ENCODE measurements at regions not wholly inside any gene's neighbourhood (a gene's known extent, or its start where the extent isn't known, plus 50 kb on each side); places are given as distances from the start of the nearest gene placed in this dataset.
"Not testable (repeated sequence)": the region's sequence is repeated elsewhere in the genome, so short reads cannot be mapped to it uniquely, and the experiment has no call there.

DNA sequence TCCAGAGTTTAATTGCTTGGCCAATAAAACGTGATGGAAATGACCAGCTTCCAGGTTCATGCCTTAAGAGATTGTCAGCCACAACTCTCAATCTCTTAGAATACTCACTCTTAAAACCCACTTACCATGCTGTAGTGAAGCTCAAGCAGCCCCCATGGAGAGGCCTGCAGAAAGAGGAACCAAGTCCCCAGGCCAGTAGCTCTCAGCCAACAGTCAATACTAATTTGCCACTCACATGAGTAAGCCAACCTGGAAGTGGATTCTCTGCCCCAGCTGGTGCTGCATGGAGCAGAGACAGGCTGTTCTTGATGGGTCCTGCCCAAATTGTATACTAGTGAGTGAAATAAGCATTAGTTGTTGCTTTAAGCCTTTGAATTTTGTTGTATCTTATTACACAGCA lies 155.9 kb downstream of the OXSM start:
- DNase-seq (ENCODE audit: low read depth in 2 of 2) = no peak

DNA sequence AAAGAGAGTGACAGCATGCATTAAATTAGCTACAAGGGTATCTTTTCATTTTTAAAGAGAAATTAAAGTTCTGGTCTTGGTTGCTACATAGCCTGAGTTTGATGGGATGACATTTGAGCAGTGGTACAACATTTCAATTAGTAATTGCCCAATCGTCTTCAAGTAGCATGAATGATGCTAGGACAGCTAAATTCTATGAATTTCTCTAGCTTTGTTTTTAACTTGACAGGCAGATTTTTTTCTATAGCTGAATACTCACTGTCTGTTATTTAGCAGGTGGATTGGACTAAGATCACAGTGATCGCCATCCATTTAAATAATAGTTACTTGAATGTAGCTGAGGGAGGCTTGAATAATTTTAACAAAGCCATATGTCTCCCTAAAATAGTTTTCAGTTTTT lies 162.2 kb downstream of the OXSM start:
- no peak for DNase-seq (ENCODE audit: low read depth in 2 of 2)

DNA sequence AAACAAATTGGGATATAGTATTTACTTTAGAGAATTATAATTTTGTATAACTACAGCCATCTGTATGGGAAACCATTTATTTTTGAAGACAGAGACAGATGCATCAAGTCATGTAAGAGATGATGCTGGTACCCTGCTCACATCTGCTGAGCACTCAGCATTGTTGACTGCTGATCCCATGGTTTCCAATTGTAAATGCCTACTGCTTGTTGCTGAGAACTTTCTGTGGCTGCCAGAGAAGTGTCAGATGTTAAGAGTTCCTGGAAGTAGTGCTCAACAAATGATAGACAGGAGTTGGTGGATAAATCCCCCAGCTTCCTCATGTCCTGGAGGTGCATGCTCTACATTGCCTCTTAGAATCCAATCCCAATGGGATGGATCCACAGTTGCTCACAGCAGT lies 167.1 kb downstream of the OXSM start:
- DNase-seq (ENCODE audit: low read depth in 2 of 2) = no peak

DNA sequence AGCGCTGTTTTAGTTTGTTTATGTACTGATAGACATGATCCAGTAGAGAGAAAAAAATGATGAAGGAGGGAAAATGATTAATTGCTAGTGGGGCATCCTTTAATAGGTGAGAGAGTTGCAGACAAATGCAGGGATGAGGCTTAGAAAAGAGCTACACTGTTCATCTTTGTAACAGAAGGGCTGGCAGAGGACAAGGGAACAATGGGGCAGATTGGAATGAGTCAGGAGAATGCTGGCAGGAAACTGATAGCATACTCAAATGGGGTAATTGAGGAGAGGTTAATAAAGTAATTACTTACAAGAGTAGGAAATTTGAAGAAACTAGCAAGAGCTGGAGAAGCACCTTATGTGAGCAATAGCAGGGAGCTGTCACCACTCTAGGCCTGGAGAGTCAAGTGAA lies 170.9 kb downstream of the OXSM start:
- DNase-seq (ENCODE audit: low read depth in 2 of 2) = no peak

DNA sequence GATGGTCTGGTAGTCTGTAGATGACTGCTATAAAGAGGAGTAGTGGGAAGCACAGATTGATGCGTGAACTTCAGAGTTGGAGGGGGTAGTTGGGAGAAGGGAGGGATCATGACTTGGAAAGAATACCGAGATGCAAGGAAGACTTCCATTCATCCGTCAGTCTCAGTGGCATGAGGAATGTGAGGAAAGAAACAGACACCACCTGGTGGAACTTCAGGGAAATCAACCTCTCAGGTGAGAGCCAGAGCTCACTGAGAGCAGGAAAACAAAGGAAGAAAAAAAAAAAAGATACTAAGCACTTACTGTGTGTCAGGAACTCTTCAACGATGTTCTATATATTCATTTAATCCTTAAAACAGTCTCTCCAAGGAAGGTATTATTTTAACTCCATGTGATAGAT lies 172.4 kb downstream of the OXSM start:
- DNase-seq (ENCODE audit: low read depth in 2 of 2) = no peak

DNA sequence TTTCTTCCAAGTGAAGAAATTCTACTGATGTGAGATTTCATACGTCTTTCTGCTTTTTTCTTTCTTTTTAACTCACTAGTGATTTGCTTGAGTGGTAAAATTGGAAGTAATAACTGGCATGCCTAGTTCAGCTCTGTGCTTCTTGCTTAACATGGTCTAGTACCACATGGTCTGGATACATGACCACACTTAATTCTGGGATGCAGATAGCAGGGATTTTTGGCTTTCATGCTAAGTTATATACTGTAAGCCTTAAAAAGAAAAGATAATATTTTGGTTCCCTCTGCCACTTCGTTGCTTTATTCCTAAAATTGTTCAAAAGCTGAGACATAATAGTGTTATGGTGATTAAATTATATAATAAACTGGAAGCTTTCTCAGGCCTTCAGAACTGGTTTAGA lies 174.3 kb downstream of the OXSM start:
- no peak for DNase-seq (ENCODE audit: low read depth in 2 of 2)

DNA sequence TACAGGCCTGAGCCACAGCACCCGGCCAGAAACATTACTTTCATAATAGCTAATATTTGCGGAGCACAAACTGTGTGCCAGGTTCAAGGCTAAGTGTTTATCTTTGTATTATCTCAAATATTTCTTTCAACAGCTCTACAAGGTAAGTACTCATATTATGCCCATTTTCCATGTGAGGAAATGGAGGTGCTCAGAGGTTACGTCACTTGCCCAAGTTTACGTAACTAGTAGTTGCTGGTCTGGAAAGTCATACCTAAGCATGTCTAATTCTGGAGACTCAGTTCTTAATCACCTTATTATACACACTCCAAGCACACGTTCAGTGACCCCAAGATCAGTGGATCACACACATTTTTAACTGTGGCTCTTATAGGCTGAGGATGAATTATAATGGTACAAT lies 177.5 kb downstream of the OXSM start:
- DNase-seq (ENCODE audit: low read depth in 2 of 2) = no peak

DNA sequence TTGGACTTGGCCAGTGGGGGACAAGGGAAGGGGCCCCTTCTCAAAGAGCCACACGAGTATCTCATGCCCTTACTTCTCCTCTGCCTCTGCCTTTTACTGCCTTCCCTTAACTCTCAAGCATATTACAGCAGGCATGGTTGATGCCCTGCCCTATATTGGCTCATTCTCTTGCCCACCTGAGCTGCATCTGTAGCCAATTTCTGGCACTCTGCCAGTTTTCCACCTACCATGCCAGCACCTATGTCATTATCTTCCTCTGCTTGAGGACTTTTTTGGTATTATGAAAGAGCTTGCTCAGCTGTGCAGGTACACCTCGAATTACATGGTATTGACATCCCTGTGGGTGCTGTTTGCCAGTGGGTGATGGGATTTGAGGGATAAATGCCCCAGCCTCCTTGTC lies 181.8 kb downstream of the OXSM start:
- DNase-seq (ENCODE audit: low read depth in 2 of 2) = no peak

DNA sequence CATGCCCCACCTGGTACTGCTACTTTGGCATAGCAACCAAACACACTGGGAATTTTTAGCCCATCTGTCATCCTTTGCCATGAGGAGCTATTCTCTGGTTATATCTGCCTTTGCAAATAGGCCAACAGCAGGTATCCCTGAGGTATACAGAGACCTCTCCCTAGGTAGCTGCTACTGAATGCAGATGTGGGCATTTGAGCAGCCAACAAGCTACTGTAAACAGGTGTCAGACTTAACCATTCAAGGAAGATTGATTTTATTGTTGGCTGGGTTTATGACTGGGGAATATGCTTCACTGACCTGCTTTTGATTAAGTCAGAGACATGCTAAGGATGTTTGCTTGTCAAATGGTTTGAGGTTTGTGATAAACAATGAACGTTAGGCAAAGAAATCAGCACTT lies 183.2 kb downstream of the OXSM start:
- no peak for DNase-seq (ENCODE audit: low read depth in 2 of 2)

DNA sequence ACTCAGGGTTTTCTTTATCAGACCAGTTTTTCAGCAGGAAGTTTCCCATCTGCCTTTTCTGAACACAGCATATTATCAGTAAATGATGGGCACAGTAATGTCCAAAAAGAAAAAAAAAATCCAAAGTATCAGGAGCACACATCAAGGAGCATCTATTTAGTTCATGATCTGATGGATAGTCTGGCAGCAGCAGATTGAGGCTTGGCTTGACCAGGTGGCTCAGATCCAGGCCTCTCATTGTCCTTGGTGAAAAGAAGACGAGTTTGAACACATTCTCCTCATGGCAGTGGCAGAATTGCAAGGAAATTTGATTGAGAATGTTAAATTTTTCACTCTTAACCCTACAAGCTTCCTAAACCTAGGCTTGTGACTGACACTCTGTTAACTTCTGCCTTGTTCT lies 192.9 kb downstream of the OXSM start:
- DNase-seq (ENCODE audit: low read depth in 2 of 2) = no peak

DNA sequence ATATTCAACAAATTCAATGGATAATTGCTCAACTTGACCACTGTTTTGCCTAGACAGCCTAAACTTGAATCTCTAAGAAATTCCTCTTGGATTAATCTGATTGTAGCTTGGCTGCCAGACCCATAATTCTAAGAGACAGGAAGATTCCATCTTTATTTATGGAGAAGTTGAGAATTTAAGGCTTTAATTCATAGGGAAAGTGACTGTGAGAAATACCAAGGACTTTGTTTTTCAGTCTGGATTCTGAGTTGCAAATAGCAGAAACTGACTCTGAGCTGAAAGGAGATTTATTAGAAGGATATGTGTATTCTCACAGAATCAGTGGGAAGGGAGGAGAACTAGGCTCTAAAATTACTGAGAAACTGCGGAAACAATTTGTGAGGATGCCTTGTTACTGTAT lies 195.7 kb downstream of the OXSM start:
- no peak for DNase-seq (ENCODE audit: low read depth in 2 of 2)

DNA sequence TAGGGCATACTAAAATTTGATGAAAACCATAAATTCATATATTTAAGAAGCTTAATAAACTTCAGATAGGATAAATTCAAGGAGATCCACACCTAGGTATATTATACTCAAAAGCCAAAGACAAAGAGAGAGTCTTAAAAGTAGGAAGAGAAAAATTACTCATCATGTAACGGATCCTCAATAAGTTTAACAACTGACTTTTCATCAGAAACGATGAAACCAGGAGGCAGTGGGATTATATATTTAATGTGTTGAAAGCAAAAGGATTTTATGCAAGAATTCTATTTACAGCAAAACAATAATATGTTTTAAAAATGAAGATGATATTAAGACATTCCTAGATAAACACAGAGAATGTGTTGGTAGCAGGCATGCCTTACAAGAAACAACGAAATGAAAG lies 202.7 kb downstream of the OXSM start:
- no peak for DNase-seq (ENCODE audit: low read depth in 2 of 2)

DNA sequence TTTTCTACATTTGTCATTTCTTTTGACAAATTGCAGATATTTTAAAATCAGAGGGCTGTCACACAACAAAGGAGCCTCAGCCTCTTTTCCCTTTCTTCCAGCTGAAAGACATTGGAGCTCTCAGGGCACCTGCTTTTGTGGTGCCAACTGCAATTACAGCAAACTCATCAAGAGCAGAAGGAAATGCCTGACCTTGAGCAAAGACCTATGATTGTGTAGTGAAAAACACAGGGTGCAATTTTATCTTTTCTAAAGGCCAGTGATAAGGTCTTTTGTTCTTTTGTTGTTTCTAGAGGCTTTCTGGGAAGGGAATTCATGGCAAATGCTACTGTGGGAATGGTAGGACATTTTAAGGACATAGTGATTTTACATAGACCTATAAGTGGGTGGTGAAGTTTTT lies 214.3 kb downstream of the OXSM start:
- DNase-seq (ENCODE audit: low read depth in 2 of 2) = no peak

DNA sequence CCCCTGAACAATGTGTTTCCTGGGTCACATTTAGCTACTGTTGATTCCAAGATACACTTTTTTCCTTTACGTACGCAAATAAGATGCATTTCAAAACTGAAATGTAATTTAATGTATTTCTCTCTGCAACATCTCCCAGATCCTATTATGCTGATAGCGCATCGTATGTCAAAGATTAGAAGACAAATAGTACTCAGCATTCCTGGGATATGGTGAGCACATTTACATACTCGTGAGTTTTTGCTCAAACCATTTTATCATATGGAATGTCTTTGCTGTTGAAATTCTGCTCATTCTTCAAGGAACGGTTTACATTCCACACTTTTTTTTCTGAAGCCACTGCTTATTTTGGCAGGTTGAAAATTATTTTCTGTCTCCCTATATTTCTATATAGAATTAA lies 221.4 kb downstream of the OXSM start:
- DNase-seq (ENCODE audit: low read depth in 2 of 2) = no peak

DNA sequence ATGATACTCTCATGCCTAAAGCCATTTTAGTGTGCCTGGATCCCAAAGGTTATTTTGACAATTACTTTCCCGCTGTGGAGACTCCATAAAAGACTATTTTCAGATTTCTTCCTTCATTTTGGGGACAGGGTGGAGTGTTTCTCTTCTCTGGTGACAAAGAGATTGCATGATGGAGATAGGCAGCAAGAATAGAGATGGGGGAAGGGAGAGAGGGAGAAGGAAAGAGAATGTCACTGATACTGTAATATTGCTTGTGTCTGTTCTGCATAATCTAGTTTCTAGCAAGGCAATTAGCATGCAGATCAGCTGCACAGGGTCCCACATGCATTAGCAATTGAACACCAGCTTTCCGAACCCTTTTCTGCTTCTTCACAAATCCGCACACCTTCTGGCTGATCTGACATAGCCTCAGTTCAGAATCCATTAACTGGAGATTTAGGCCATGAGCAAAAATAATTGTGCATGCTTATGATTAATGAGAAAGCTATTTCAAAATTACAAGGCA lies 222.4 kb downstream of the OXSM start:
- no peak for DNase-seq (ENCODE audit: low read depth in 2 of 2)

DNA sequence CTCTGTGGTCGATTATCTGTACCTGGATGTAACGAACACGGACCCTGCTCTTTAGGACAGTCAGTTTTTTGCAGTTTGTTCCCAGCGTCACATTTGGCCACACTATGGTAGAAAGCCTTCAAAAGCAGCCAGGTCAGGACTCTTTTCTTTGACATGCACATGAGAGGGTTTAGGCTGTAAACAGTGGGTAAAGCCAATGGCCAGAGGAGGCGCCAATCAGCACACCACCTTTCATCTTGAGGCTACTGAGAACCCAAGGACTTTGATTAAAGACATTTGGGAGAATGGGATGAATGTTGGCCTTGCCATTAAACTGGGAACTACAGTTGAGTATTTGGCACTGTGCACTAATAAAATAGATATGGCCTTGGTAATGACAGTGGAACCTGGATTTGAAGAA lies 225.9 kb downstream of the OXSM start:
- no peak for DNase-seq (ENCODE audit: low read depth in 2 of 2)

DNA sequence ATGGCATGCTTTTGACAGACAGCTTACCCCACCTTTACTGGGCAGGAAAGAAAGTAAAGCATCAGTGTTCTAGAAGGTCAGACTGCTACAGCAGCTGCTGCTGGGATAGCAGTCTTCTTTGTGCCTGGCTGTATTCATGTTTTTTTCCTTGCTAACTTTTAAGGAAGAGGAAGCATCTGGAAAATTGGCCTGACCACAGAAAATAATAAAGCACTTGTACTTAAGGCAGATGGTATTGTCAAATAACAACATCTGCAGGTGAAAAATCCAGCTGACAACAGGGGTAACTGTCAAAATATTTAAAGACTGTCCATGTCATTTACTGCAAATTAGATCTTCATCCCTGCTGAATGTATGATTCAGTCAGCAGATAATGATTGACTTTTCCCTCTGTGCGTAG lies 229.0 kb downstream of the OXSM start:
- no peak for DNase-seq (ENCODE audit: low read depth in 2 of 2)

DNA sequence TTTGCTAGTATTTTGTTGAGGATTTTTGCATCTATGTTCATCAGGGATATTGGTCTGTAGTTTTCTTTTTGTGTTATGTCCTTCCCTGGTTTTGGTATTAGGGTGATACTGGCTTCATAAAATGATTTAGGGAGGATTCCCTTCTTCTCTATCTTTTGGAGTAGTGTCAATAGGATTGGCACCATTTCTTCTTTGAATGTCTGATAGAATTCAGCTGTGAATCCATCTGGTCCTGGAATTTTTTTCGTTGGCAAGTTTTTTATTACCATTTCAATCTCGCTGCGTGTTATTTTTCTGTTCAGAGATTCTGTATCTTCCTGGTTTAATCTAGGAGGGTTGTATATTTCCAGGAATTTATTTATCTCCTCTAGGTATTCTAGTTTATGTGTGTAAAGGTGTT lies 234.3 kb downstream of the OXSM start:
- DNase-seq (ENCODE audit: low read depth in 2 of 2) = not testable (repeated sequence)

DNA sequence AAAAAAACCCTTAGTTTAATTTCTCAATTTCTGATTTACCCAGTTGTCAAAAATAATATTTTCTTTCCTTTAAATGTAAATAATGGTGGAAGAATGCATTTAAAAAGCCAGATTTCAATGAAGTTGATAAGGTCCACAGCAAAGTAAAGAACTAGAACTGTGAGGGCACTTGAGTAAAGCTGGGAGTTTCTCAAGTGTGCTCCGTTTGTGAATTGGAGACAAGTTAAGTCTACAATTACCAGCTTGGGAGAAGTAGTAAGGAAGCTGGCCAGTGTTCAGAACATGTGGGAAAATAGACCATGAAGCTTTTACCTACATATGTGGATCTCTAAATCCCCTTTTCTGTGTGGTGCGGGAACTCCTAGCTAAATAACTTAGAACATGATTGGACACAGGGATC lies 239.4 kb downstream of the OXSM start:
- no peak for DNase-seq (ENCODE audit: low read depth in 2 of 2)

DNA sequence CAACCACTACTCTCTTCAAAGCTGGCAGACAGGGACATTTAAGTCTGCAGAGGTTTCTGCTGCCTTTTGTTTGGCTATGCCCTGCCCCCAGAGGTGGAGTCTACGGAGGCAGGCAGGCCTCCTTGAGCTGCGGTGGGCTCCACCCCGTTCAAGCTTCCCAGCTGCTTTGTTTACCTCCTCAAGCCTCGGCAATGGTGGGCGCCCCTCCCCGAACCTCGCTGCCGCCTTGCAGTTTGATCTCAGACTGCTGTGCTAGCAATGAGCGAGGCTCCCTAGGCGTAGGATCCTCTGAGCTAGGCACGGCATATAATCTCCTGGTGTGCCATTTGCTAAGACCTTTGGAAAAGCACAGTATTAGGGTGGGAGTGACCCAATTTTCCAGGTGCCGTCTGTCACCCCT lies 252.2 kb downstream of the OXSM start:
- not testable (repeated sequence) for DNase-seq (ENCODE audit: low read depth in 2 of 2)

DNA sequence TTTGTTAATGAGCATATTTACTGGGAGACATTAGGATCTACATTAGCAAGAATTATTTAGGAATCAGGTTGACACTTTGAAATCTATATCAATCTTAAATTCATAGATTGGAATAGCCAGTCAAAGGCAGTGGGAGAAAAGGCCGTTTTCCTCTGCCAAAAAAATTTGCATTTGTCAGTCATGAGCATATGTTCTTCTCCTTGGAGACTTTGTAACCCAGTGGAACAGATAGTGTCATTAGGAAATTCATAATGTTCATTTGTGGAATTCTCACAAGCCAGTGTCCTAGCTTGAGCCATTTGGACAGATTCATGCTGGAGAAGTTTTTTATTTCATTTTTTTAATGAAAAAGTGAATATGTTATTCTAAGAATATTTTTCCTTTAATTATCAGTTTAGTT lies 260.1 kb downstream of the OXSM start:
- DNase-seq (ENCODE audit: low read depth in 2 of 2) = no peak

DNA sequence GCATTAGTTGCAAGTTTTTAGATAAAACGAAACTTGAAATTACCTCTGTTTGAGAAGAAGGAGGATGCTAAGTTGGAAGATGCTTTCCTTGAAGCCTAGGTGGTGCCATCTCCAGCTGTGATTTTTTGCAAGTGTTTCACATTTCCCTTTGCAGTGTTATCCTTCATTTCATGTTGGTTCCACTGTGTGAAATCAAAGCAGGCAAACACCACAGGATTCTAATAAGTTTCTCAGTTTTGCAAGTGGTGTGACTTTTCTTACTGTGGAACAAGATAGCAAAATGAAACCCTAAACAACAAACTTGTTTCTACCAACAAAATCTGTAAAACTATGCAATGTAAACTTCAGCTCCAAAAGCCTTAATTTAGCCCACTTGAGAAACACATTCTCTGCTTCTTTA lies 260.9 kb downstream of the OXSM start:
- DNase-seq (ENCODE audit: low read depth in 2 of 2) = no peak

DNA sequence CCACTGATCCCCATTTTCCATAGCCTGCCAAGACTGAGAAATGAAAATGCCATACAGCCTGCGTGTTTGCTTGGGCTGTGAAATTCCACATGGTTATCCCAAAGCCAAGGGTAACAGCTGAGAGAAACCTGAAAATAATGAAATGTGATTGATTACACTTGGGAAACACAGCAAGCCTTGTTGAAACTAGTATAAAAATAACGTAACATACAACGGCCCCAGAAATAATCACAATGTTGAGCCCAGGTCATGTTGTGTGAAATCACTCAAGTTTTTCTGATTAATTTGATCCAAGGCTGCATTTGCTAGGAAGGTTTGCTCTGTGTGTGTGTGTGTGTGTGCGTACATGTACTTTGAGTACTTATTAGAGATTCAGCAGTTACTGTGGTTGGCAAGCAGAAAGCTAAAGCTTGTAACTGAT lies 269.0 kb downstream of the OXSM start:
- DNase-seq (ENCODE audit: low read depth in 2 of 2) = no peak

DNA sequence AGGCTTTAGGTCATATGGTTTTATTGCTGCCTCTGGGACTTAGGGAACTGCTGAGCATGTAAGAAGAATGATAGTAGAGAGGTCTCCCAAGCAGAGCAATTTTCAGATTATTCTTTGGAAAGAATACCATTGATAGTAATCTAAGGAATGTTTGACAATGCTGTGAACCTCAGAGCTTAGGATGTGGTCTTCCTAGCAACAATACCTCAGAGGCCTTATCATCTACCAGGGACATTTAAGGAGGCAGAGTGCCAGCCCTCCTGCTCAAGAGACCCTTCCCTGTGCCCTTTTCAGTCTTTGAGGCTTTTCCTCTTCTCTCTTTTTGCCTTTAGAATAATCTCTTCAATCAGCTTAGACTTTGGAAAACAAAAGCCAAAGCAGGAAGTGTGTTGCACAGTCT lies 272.1 kb downstream of the OXSM start:
- no peak for DNase-seq (ENCODE audit: low read depth in 2 of 2)

DNA sequence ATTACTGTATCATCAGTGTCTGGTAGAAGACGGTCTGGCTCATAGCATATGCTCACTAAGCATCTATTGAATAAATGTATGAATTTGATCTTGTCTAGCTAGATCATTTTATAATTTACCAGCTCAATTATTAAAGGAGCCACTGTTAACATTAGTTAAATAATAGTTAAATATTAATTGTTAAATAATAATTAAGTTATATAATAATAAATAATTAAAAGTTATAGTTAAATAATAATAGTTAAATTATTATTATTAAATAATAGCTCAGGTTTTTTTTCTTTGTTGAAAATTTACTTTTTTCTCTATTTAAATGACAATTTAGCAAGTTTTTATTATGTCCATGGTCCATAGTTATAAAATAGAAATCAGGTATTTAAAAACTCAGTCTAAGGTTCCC lies 274.4 kb downstream of the OXSM start:
- no peak for DNase-seq (ENCODE audit: low read depth in 2 of 2)
